Stimulated activated naive CD8-positive, alpha-beta T cell treated with anti-CD3 and anti-CD28 coated beads, Interleukin-15, amount 100 ng/mL, for 72 hours (primary cell): ENCODE measurements at regions not wholly inside any gene's neighbourhood (a gene's known extent, or its start where the extent isn't known, plus 50 kb on each side); places are given as distances from the start of the nearest gene placed in this dataset.

Experiments
- ATAC-seq: fragments of 150-1000 bp; cut with Tn5 transposase; 2 replicates; pipeline ENCODE4 v1.10.0; 2021; ENCODE audit warnings: mild to moderate bottlenecking, moderate library complexity
- DNase-seq, 2 donors: peaks; one replicate each; pipeline ENCODE4 v3.0.0; 2021 to 2022
- H3K27ac Mint-ChIP-seq, 2 donors: one replicate each; pipeline ENCODE4 v1.8.0; 2022; ENCODE audit warnings: mild to moderate bottlenecking in 2 of 2, mixed read lengths in 2 of 2, moderate library complexity in 2 of 2
- H3K27me3 Mint-ChIP-seq: one replicate; pipeline ENCODE4 v1.8.0; 2022; ENCODE audit warnings: mixed read lengths
- H3K4me1 Mint-ChIP-seq: one replicate; pipeline ENCODE4 v1.8.0; 2022; ENCODE audit warnings: mild to moderate bottlenecking, mixed read lengths
- H3K4me3 Mint-ChIP-seq, 2 donors: one replicate each; pipeline ENCODE4 v1.8.0; 2022; ENCODE audit warnings: mild to moderate bottlenecking in 2 of 2, mixed read lengths in 2 of 2, moderate library complexity in 1 of 2
- H3K9me3 Mint-ChIP-seq, 2 donors: one replicate each; pipeline ENCODE4 v1.8.0; 2022; ENCODE audit warnings: mixed read lengths in 2 of 2

- Mint-ChIP-seq H3K9me3 (peaks cover 0 to 5% of the 10 kb centered on the region in 2 donors), H3K27ac (no peak overlapping the region), H3K27me3 (no peaks in the 10 kb centered on the region), H3K4me1 (no peaks in the 10 kb centered on the region), H3K4me3 (no peak overlapping the region)
- DNase-seq, result no peak
- no peak for ATAC-seq
These were observed 306.2 kb upstream of the CNTN4 start for GRCh38 chr3:1792466-1792865.

- H3K4me3 Mint-ChIP-seq, result no peak overlapping the region
- H3K4me1 Mint-ChIP-seq, result no peaks in the 10 kb centered on the region
- no peaks in the 10 kb centered on the region for H3K27me3 Mint-ChIP-seq
- no peak overlapping the region for H3K27ac Mint-ChIP-seq
- H3K9me3 Mint-ChIP-seq, result peaks cover 0 to 8% of the 10 kb centered on the region in 2 donors
- no peak for ATAC-seq
- no peak for DNase-seq
These were observed 299.8 kb upstream of the CNTN4 start for GRCh38 chr3:1798711-1799405.

GRCh38 chr3:1805331-1805730, 293.3 kb upstream of the CNTN4 start:
- no peak overlapping the region for H3K27ac Mint-ChIP-seq
- no peak overlapping the region for H3K4me3 Mint-ChIP-seq
- peaks cover 14 to 35% of the 10 kb centered on the region in 2 donors for H3K9me3 Mint-ChIP-seq
- no peaks in the 10 kb centered on the region for H3K4me1 Mint-ChIP-seq
- H3K27me3 Mint-ChIP-seq, result no peaks in the 10 kb centered on the region
- no peak for DNase-seq
- no peak for ATAC-seq

- Mint-ChIP-seq H3K4me1 (no peaks in the 10 kb centered on the region), H3K9me3 (peaks cover 8 to 35% of the 10 kb centered on the region in 2 donors), H3K27ac (no peak overlapping the region), H3K4me3 (no peak overlapping the region), H3K27me3 (no peaks in the 10 kb centered on the region)
- DNase-seq (no peak), ATAC-seq (no peak)
These were observed 290.1 kb upstream of the CNTN4 start for GRCh38 chr3:1808590-1808989.

GRCh38 chr3:1823867-1824266, 274.8 kb upstream of the CNTN4 start:
- ATAC-seq, result no peak
- no peaks in the 10 kb centered on the region for H3K27me3 Mint-ChIP-seq

GRCh38 chr3:1824359-1824758, 274.3 kb upstream of the CNTN4 start:
- DNase-seq (no peak), ATAC-seq (no peak)
- H3K27ac Mint-ChIP-seq, result no peak overlapping the region
- peaks cover 0 to 5% of the 10 kb centered on the region in 2 donors for H3K9me3 Mint-ChIP-seq
- H3K4me1 Mint-ChIP-seq, result no peaks in the 10 kb centered on the region
- no peak overlapping the region for H3K4me3 Mint-ChIP-seq
- H3K27me3 Mint-ChIP-seq, result no peaks in the 10 kb centered on the region

More at GRCh38 chr3:1823867-1824266, 274.8 kb upstream of the CNTN4 start:
- H3K4me1 Mint-ChIP-seq, result no peaks in the 10 kb centered on the region
- peaks cover 0 to 5% of the 10 kb centered on the region in 2 donors for H3K9me3 Mint-ChIP-seq
- H3K27ac Mint-ChIP-seq, result no peak overlapping the region
- no peak overlapping the region for H3K4me3 Mint-ChIP-seq
- DNase-seq, result no peak

GRCh38 chr3:1828519-1828918, 270.1 kb upstream of the CNTN4 start:
- ATAC-seq (no peak), DNase-seq (no peak)
- H3K27me3 Mint-ChIP-seq, result no peaks in the 10 kb centered on the region

GRCh38 chr3:1830851-1831250, 267.8 kb upstream of the CNTN4 start:
- no peak overlapping the region for H3K27ac Mint-ChIP-seq
- DNase-seq (no peak), ATAC-seq (no peak)
- H3K27me3 Mint-ChIP-seq, result no peaks in the 10 kb centered on the region
- no peak overlapping the region for H3K4me3 Mint-ChIP-seq
- peaks cover 11 to 18% of the 10 kb centered on the region in 2 donors for H3K9me3 Mint-ChIP-seq
- no peaks in the 10 kb centered on the region for H3K4me1 Mint-ChIP-seq

More at GRCh38 chr3:1828519-1828918, 270.1 kb upstream of the CNTN4 start:
- Mint-ChIP-seq H3K9me3 (peaks cover 1 to 9% of the 10 kb centered on the region in 2 donors), H3K4me3 (no peak overlapping the region), H3K27ac (no peak overlapping the region), H3K4me1 (no peaks in the 10 kb centered on the region)

- no peak for ATAC-seq
- H3K27me3 Mint-ChIP-seq, result no peaks in the 10 kb centered on the region
- no peak overlapping the region for H3K4me3 Mint-ChIP-seq
- peaks cover 11 to 13% of the 10 kb centered on the region in 2 donors for H3K9me3 Mint-ChIP-seq
- no peak for DNase-seq
- no peak overlapping the region for H3K27ac Mint-ChIP-seq
- H3K4me1 Mint-ChIP-seq, result no peaks in the 10 kb centered on the region
These were observed 266.3 kb upstream of the CNTN4 start for GRCh38 chr3:1832395-1832794.

- Mint-ChIP-seq H3K4me3 (no peak overlapping the region), H3K27me3 (no peaks in the 10 kb centered on the region)
These were observed 255.6 kb upstream of the CNTN4 start for GRCh38 chr3:1843111-1843510.

GRCh38 chr3:1847571-1847970, 251.1 kb upstream of the CNTN4 start:
- no peak overlapping the region for H3K27ac Mint-ChIP-seq
- DNase-seq, result no peak
- H3K9me3 Mint-ChIP-seq, result peaks cover under 1 to 4% of the 10 kb centered on the region in 2 donors
- no peaks in the 10 kb centered on the region for H3K4me1 Mint-ChIP-seq
- no peak overlapping the region for H3K4me3 Mint-ChIP-seq
- no peak for ATAC-seq
- no peaks in the 10 kb centered on the region for H3K27me3 Mint-ChIP-seq

More at GRCh38 chr3:1843111-1843510, 255.6 kb upstream of the CNTN4 start:
- H3K27ac Mint-ChIP-seq, result no peak overlapping the region
- H3K9me3 Mint-ChIP-seq, result peaks cover 4 to 7% of the 10 kb centered on the region in 2 donors
- H3K4me1 Mint-ChIP-seq, result no peaks in the 10 kb centered on the region
- DNase-seq (no peak), ATAC-seq (no peak)

GRCh38 chr3:1848935-1849334, 249.7 kb upstream of the CNTN4 start:
- no peaks in the 10 kb centered on the region for H3K27me3 Mint-ChIP-seq
- no peak overlapping the region for H3K4me3 Mint-ChIP-seq
- no peak for DNase-seq
- no peak overlapping the region for H3K27ac Mint-ChIP-seq
- ATAC-seq, result no peak
- H3K9me3 Mint-ChIP-seq, result peaks cover 0 to 4% of the 10 kb centered on the region in 2 donors
- no peaks in the 10 kb centered on the region for H3K4me1 Mint-ChIP-seq

- no peaks in the 10 kb centered on the region for H3K4me1 Mint-ChIP-seq
- DNase-seq (no peak), ATAC-seq (no peak)
- H3K27ac Mint-ChIP-seq, result no peak overlapping the region
- no peaks in the 10 kb centered on the region for H3K9me3 Mint-ChIP-seq
- no peak overlapping the region for H3K4me3 Mint-ChIP-seq
- no peaks in the 10 kb centered on the region for H3K27me3 Mint-ChIP-seq
These were observed 245.7 kb upstream of the CNTN4 start for GRCh38 chr3:1852950-1853349.

- no peaks in the 10 kb centered on the region for H3K9me3 Mint-ChIP-seq
- no peak for ATAC-seq
- no peaks in the 10 kb centered on the region for H3K27me3 Mint-ChIP-seq
- no peak overlapping the region for H3K27ac Mint-ChIP-seq
- H3K4me1 Mint-ChIP-seq, result no peaks in the 10 kb centered on the region
- no peak overlapping the region for H3K4me3 Mint-ChIP-seq
- no peak for DNase-seq
These were observed 242.8 kb upstream of the CNTN4 start for GRCh38 chr3:1855841-1856240.

GRCh38 chr3:1870738-1871137, 227.9 kb upstream of the CNTN4 start:
- ATAC-seq, result no peak
- H3K9me3 Mint-ChIP-seq, result peaks cover 0 to 7% of the 10 kb centered on the region in 2 donors
- no peak overlapping the region for H3K4me3 Mint-ChIP-seq
- no peaks in the 10 kb centered on the region for H3K27me3 Mint-ChIP-seq
- no peaks in the 10 kb centered on the region for H3K4me1 Mint-ChIP-seq
- no peak for DNase-seq
- no peak overlapping the region for H3K27ac Mint-ChIP-seq

GRCh38 chr3:1883534-1883933, 215.1 kb upstream of the CNTN4 start:
- Mint-ChIP-seq H3K4me3 (no peak overlapping the region), H3K27me3 (no peaks in the 10 kb centered on the region), H3K9me3 (peaks cover 0 to 16% of the 10 kb centered on the region in 2 donors), H3K27ac (no peak overlapping the region), H3K4me1 (no peaks in the 10 kb centered on the region)
- ATAC-seq, result no peak
- no peak for DNase-seq

- ATAC-seq, result no peak
- Mint-ChIP-seq H3K9me3 (peaks cover 11 to 22% of the 10 kb centered on the region in 2 donors), H3K27me3 (no peaks in the 10 kb centered on the region), H3K4me1 (no peaks in the 10 kb centered on the region), H3K27ac (no peak overlapping the region), H3K4me3 (no peak overlapping the region)
- no peak for DNase-seq
These were observed 206.2 kb upstream of the CNTN4 start for GRCh38 chr3:1892459-1892858.
